Parathyroid adenoma (tissue), 2 donors: ENCODE measurements at regions not wholly inside any gene's neighbourhood (a gene's known extent, or its start where the extent isn't known, plus 50 kb on each side); places are given as distances from the start of the nearest gene placed in this dataset.

ENCODE experiments used
- H2AFZ ChIP-seq: fragments of 300-600 bp; sonication (generic); one replicate; pipeline ENCODE4 v1.7.0; 2017; ENCODE audit warnings: antibody characterized with exemption, mild to moderate bottlenecking
- H3K27ac ChIP-seq: fragments of 300-600 bp; sonication (generic); one replicate; pipeline ENCODE4 v1.7.0; 2017
- H3K27me3 ChIP-seq: fragments of 300-600 bp; sonication (generic); one replicate; pipeline ENCODE4 v1.7.0; 2017; ENCODE audit warnings: low read length; ENCODE audit not compliant: control insufficient read depth, insufficient read depth
- H3K36me3 ChIP-seq: fragments of 300-600 bp; sonication (generic); one replicate; pipeline ENCODE4 v1.7.0; 2017; ENCODE audit warnings: low read length; ENCODE audit not compliant: control insufficient read depth, insufficient read depth
- H3K4me1 ChIP-seq: fragments of 300-600 bp; sonication (generic); one replicate; pipeline ENCODE4 v1.7.0; 2017; ENCODE audit warnings: control low read depth
- H3K4me2 ChIP-seq: fragments of 300-600 bp; sonication (generic); one replicate; pipeline ENCODE4 v1.7.0; 2017; ENCODE audit warnings: low read length
- H3K4me3 ChIP-seq: fragments of 300-600 bp; sonication (generic); one replicate; pipeline ENCODE4 v1.7.0; 2017; ENCODE audit warnings: low read depth, low read length
- H3K79me2 ChIP-seq: fragments of 300-600 bp; sonication (generic); one replicate; pipeline ENCODE4 v1.7.0; 2017; ENCODE audit warnings: control low read depth
- H3K9ac ChIP-seq: fragments of 300-600 bp; sonication (generic); one replicate; pipeline ENCODE4 v1.7.0; 2017; ENCODE audit warnings: mild to moderate bottlenecking
- H3K9me3 ChIP-seq: fragments of 300-600 bp; sonication (generic); one replicate; pipeline ENCODE4 v1.7.0; 2017; ENCODE audit warnings: low read length; ENCODE audit not compliant: control insufficient read depth
- CTCF ChIP-seq: fragments of 300-600 bp; sonication (generic); IDR thresholded peaks from one replicate; pipeline ENCODE4 v1.7.0; 2017; ENCODE audit warnings: antibody characterized with exemption, mild to moderate bottlenecking
- donor health status: primary hyperparathyroidism.

- Histone ChIP-seq H3K4me3 (no peak overlapping the region), H3K36me3 (no peaks in the 10 kb centered on the region), H3K79me2 (no peaks in the 10 kb centered on the region), H3K9ac (no peak overlapping the region), H2AFZ (no peak overlapping the region), H3K27ac (no peak overlapping the region), H3K4me2 (no peak overlapping the region), H3K9me3 (no peaks in the 10 kb centered on the region), H3K4me1 (no peaks in the 10 kb centered on the region), H3K27me3 (no peaks in the 10 kb centered on the region)
- no peak for TF ChIP-seq CTCF
Measured at GRCh38 chr2:164114937-164115336, 379.1 kb upstream of the FIGN start.

DNA sequence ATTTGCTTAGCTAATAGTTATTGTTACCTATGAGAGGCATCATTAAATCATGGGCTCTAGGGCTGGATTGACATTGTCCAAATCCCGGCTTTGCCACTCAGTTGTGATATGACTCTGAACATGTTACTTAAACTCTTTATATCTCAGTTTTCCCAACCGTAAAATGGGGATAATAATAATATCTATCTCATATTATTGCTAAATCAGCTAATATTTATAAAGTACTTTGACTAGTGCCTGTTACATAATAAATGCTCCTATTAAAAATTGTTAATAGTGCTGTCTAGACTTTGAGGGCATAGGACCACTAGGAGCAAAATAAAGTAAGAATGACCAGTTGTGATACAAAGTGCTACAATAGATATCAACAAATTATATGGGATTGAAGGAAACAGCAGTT is 376.3 kb upstream of the FIGN start:
- no peak for TF ChIP-seq CTCF
- Histone ChIP-seq H3K9ac (no peak overlapping the region), H2AFZ (no peak overlapping the region), H3K36me3 (no peaks in the 10 kb centered on the region), H3K79me2 (no peaks in the 10 kb centered on the region), H3K27ac (no peak overlapping the region), H3K9me3 (no peaks in the 10 kb centered on the region), H3K4me3 (no peak overlapping the region), H3K4me1 (no peaks in the 10 kb centered on the region), H3K27me3 (no peaks in the 10 kb centered on the region), H3K4me2 (no peak overlapping the region)

DNA sequence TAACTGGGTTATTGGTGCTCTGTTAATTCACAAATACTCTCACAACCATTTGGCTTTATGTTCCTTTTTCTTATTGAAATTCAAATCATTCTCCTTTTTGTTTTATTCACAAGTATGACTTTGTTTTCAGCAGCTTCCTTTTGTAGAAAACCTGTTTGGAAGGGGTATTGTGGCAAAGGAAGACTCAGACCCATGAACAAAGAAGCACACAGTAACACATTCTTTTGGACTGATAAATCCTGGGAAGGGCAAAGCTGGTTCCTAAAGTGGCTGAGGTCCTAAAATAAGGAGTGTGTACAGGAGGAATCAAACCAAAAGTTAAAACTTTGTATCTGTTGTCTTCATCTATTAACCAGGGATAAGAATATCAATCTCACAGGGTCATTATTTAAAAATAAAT is 374.7 kb upstream of the FIGN start:
- no peak overlapping the region for H3K9ac ChIP-seq
- H3K4me1 ChIP-seq: no peaks in the 10 kb centered on the region
- no peak overlapping the region for H3K4me2 ChIP-seq
- H3K36me3 ChIP-seq: no peaks in the 10 kb centered on the region
- no peaks in the 10 kb centered on the region for H3K9me3 ChIP-seq
- no peak overlapping the region for H3K27ac ChIP-seq
- no peaks in the 10 kb centered on the region for H3K79me2 ChIP-seq
- no peak overlapping the region for H3K4me3 ChIP-seq
- no peak for TF ChIP-seq CTCF
- H3K27me3 ChIP-seq: no peaks in the 10 kb centered on the region
- no peak overlapping the region for H2AFZ ChIP-seq

GRCh38 chr2:164109006-164109405 is 373.2 kb upstream of the FIGN start:
- no peak overlapping the region for H2AFZ ChIP-seq
- H3K4me1 ChIP-seq: no peaks in the 10 kb centered on the region
- no peak overlapping the region for H3K4me3 ChIP-seq
- H3K36me3 ChIP-seq: no peaks in the 10 kb centered on the region
- H3K9ac ChIP-seq: no peak overlapping the region
- H3K27ac ChIP-seq: no peak overlapping the region
- no peaks in the 10 kb centered on the region for H3K79me2 ChIP-seq
- H3K27me3 ChIP-seq: no peaks in the 10 kb centered on the region
- no peak for TF ChIP-seq CTCF
- no peak overlapping the region for H3K4me2 ChIP-seq
- no peaks in the 10 kb centered on the region for H3K9me3 ChIP-seq

DNA sequence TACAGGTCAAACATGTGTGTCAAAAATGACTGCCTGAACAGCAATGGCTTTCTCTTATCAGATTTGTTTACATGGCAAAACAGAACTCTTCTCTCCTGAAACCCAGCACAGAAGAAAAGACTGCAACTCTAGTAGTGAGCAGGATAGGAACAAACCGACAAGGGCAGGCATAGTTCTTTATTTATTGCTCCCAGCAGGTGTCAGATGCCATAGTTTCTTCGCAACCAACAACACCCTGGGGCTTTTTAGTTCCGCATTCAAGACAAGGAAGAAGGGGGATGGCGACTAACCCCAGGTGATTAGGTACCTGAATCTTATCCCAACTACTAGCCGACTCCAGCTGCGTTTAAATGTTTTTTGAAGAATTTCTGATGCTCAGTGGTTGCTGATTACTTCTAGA is 367.5 kb upstream of the FIGN start:
- H3K9me3 ChIP-seq: no peaks in the 10 kb centered on the region
- H3K4me1 ChIP-seq: no peaks in the 10 kb centered on the region
- no peak for TF ChIP-seq CTCF
- no peak overlapping the region for H3K4me2 ChIP-seq
- no peaks in the 10 kb centered on the region for H3K27me3 ChIP-seq
- no peaks in the 10 kb centered on the region for H3K79me2 ChIP-seq
- no peak overlapping the region for H3K27ac ChIP-seq
- no peak overlapping the region for H2AFZ ChIP-seq
- no peak overlapping the region for H3K4me3 ChIP-seq
- H3K9ac ChIP-seq: no peak overlapping the region
- H3K36me3 ChIP-seq: no peaks in the 10 kb centered on the region
